PC-3 (cell line): ENCODE measurements at regions not wholly inside any gene's neighbourhood (a gene's known extent, or its start where the extent isn't known, plus 50 kb on each side); places are given as distances from the start of the nearest gene placed in this dataset.
A peak's percentile ranks its signal among the peaks of the same experiment; 100 is the strongest.

ENCODE experiments used
- ATAC-seq: fragments of 200-7000 bp; cut with Tn5 transposase; 2 replicates; pipeline ENCODE4 v1.9.1; 2020; ENCODE audit warnings: mild to moderate bottlenecking, moderate library complexity
- BruUV-seq: library from RNA; stranded (reverse); fragments of 400-500 nt; replicated peaks from 2 replicates; lab custom pipeline; 2021; lab: Mats Ljungman, UMichigan
- CTCF ChIA-PET: fragments of 300-600 bp; sonication (Branson Sonifier 250); formaldehyde crosslinking; loops from one replicate; lab custom pipeline; 2022; ENCODE audit warnings: antibody characterized with exemption; lab: Charles Lee
- POLR2A ChIA-PET: fragments of 300-600 bp; sonication (Branson Sonifier 250); formaldehyde crosslinking; loops from one replicate; lab custom pipeline; 2022; ENCODE audit warnings: antibody characterized with exemption; ENCODE audit not compliant: unreplicated experiment; lab: Charles Lee
- DNase-seq: peaks from one replicate; pipeline ENCODE4 v3.0.0-alpha.2; 2015
- H2AFZ ChIP-seq: fragments of 300-600 bp; sonication (generic); 2 replicates; pipeline ENCODE4 v1.6.0; 2016; ENCODE audit warnings: antibody characterized with exemption, low read length
- H3F3A ChIP-seq: fragments of 300-600 bp; sonication (generic); one replicate; pipeline ENCODE4 v1.6.0; 2017; ENCODE audit warnings: antibody characterized with exemption, low read length, control low read depth, mild to moderate bottlenecking; ENCODE audit not compliant: unreplicated experiment
- H3K27ac ChIP-seq: fragments of 300-600 bp; sonication (generic); 2 replicates; pipeline ENCODE4 v1.5.1; 2016; ENCODE audit warnings: mild to moderate bottlenecking, low read length
- H3K27me3 ChIP-seq: fragments of 300-600 bp; sonication (generic); 2 replicates; pipeline ENCODE4 v1.6.1; 2016; ENCODE audit warnings: low read length, mixed read lengths
- H3K36me3 ChIP-seq: fragments of 300-600 bp; sonication (generic); 2 replicates; pipeline ENCODE4 v1.6.1; 2016; ENCODE audit warnings: low read depth, mixed run types, low read length, mixed read lengths
- H3K4me1 ChIP-seq: fragments of 300-600 bp; sonication (generic); 2 replicates; pipeline ENCODE4 v1.5.1; 2016; ENCODE audit warnings: low read length; ENCODE audit not compliant: insufficient read depth
- H3K4me2 ChIP-seq: fragments of 300-600 bp; sonication (generic); 2 replicates; pipeline ENCODE4 v1.6.0; 2016; ENCODE audit warnings: low read length
- H3K4me3 ChIP-seq: fragments of 300-600 bp; sonication (generic); 2 replicates; pipeline ENCODE4 v1.5.1; 2016; ENCODE audit warnings: mild to moderate bottlenecking, low read length, mixed read lengths
- H3K79me2 ChIP-seq: fragments of 300-600 bp; sonication (generic); 2 replicates; pipeline ENCODE4 v1.6.1; 2017; ENCODE audit warnings: low read length, mixed read lengths
- H3K9ac ChIP-seq: fragments of 300-600 bp; sonication (generic); 2 replicates; pipeline ENCODE4 v1.6.0; 2016; ENCODE audit warnings: mild to moderate bottlenecking, low read length
- H3K9me2 ChIP-seq: fragments of 300-600 bp; sonication (generic); replicated peaks from 2 replicates; pipeline ENCODE4 v1.6.1; 2016; ENCODE audit warnings: mixed run types, low read length, mixed read lengths
- H3K9me3 ChIP-seq: fragments of 300-600 bp; sonication (generic); 2 replicates; pipeline ENCODE4 v1.6.1; 2016; ENCODE audit warnings: low read length, mixed read lengths
- H4K20me1 ChIP-seq: fragments of 300-600 bp; sonication (generic); 2 replicates; pipeline ENCODE4 v1.6.1; 2016; ENCODE audit warnings: low read length, mixed read lengths
- CTCF ChIP-seq: fragments of 300-600 bp; sonication (generic); conservative IDR thresholded peaks from 2 replicates; pipeline ENCODE4 v1.5.1; 2017; ENCODE audit warnings: antibody characterized with exemption, low read depth, mild to moderate bottlenecking, low read length
- EZH2 ChIP-seq: fragments of 300-600 bp; sonication (generic); IDR thresholded peaks from one replicate; pipeline ENCODE4 v1.6.1; 2017; ENCODE audit warnings: antibody characterized with exemption, mild to moderate bottlenecking, low read length; ENCODE audit not compliant: unreplicated experiment
- EZH2phosphoT487 ChIP-seq: fragments of 300-600 bp; sonication (generic); IDR thresholded peaks from 2 replicates; pipeline ENCODE4 v1.6.1; 2018; ENCODE audit warnings: mild to moderate bottlenecking, antibody characterized with exemption, low read length, borderline replicate concordance
- intact Hi-C: fragments of 100-400 bp; cut with micrococcal nuclease; formaldehyde crosslinking; loops from 2 replicates; pipeline ENCODE4 v1.9.0; 2023

DNA sequence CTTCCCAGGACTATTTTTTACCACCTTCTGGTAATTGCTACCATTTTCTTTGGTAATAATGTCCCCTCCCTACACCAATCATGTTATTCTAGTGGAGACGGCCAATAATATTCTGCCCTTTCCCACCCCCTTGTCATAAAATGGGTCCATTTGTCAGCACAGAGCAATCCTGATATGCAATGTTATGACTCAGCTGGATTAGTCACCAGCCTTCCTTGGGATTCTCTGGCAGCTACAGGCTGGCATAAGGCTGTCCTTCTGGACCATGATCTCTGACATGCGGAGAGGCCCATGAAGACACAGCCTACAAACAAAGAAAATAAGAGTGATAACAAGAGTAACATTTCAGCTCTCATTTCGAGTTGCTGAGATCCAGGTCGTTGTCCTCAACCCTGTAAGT, 222.0 kb upstream of the CPNE8 start:
- Histone ChIP-seq H4K20me1 (no peaks in the 10 kb centered on the region), H3F3A (no peaks in the 10 kb centered on the region), H3K79me2 (no peaks in the 10 kb centered on the region), H3K4me2 (peak overlapping the region; percentile 42; the same call in 1 of the 2 replicates), H3K9me3 (no peaks in the 10 kb centered on the region), H3K4me1 (peaks cover 37% of the 10 kb centered on the region), H3K27me3 (no peaks in the 10 kb centered on the region), H3K27ac (peak overlapping the region; percentile 26), H3K4me3 (no peak overlapping the region), H3K36me3 (no peaks in the 10 kb centered on the region), H2AFZ (peak overlapping the region; percentile 13; the same call in 1 of the 2 replicates), H3K9me2 (no peaks in the 10 kb centered on the region; the same call in 1 of the 2 replicates), H3K9ac (no peak overlapping the region)
- ChIA-PET CTCF (interaction anchor here (0.9 kb wide), 1 partner anchor 206 kb away, joined by 3 read pairs; no protein-coding TSS in a partner anchor), POLR2A (no interaction called here)
- DNase-seq (peak; percentile 91), ATAC-seq (peak; percentile 97)
- intact Hi-C loops, result no loop called here
- no TSS peak for BruUV-seq
- TF ChIP-seq CTCF, result no peak
- no peak for TF ChIP-seq EZH2
- TF ChIP-seq EZH2phosphoT487, result no peak

DNA sequence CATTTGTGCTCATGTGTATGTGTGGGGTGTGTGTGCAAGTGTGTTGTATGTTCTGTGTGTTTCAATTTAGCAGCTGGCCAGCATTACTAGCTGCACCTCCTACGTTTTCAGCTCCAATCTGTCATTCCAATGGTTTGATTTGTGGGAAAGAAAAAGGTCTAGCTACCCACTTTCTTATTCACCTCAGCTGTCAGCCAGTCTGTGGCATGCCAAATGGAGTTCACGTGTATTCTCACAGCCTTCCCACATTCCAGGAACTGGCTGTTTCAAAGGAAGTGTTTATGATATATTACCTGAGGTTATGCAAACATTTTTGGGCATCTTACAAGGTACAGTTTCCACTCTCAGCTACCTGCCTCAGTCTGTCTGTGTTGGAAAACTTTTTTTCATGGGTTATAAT, 220.2 kb upstream of the CPNE8 start:
- Histone ChIP-seq H3K27ac (no peak overlapping the region), H2AFZ (no peak overlapping the region), H3K9me3 (no peaks in the 10 kb centered on the region), H3K9me2 (no peaks in the 10 kb centered on the region), H3K27me3 (no peaks in the 10 kb centered on the region), H3K4me2 (no peak overlapping the region), H3K79me2 (no peaks in the 10 kb centered on the region), H3K36me3 (no peaks in the 10 kb centered on the region), H3F3A (no peaks in the 10 kb centered on the region), H3K4me3 (no peak overlapping the region), H4K20me1 (no peaks in the 10 kb centered on the region), H3K4me1 (peaks cover 37% of the 10 kb centered on the region), H3K9ac (no peak overlapping the region)
- ChIA-PET CTCF (no interaction called here), POLR2A (no interaction called here)
- DNase-seq (peak; percentile 28), ATAC-seq (no peak)
- TF ChIP-seq CTCF (no peak), EZH2 (no peak), EZH2phosphoT487 (no peak)
- intact Hi-C loops, result no loop called here
- BruUV-seq, result no TSS peak

DNA sequence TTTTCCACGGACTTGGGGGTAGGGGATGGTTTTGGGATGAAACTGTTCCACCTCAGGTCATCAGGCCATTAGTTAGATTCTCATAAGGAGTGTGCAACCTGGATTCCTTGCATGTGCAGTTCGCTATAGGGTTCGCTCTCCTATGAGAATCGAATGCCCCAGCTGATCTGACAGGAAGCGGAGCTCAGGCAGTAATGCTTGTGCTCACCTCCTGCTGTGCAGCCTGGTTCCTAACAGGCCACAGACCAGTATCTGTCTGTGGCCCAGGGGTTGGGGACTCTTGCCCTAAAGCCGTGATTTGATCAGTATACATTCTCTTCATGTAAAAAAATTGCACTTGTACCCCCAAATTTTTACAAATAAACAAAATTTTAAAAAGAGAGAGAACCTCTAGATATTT, 219.4 kb upstream of the CPNE8 start:
- Histone ChIP-seq H4K20me1 (no peaks in the 10 kb centered on the region), H3K27me3 (no peaks in the 10 kb centered on the region), H3K4me3 (no peak overlapping the region), H3K27ac (no peak overlapping the region), H3K9me3 (no peaks in the 10 kb centered on the region), H3K4me1 (peaks cover 37% of the 10 kb centered on the region), H3K9ac (no peak overlapping the region), H2AFZ (no peak overlapping the region), H3K36me3 (no peaks in the 10 kb centered on the region), H3F3A (no peaks in the 10 kb centered on the region), H3K79me2 (no peaks in the 10 kb centered on the region), H3K4me2 (no peak overlapping the region), H3K9me2 (no peaks in the 10 kb centered on the region)
- DNase-seq, result no peak
- ATAC-seq, result no peak
- intact Hi-C loops, result no loop called here
- CTCF ChIA-PET, result interaction anchor here (0.6 kb wide), 1 partner anchor 318 kb away, joined by 4 read pairs; no protein-coding TSS in a partner anchor
- POLR2A ChIA-PET, result no interaction called here
- BruUV-seq, result no TSS peak
- no peak for TF ChIP-seq EZH2
- no peak for TF ChIP-seq EZH2phosphoT487
- TF ChIP-seq CTCF, result no peak
